ENCODE measurements at regions not wholly inside any gene's neighbourhood (a gene's known extent, or its start where the extent isn't known, plus 50 kb on each side); places are given as distances from the start of the nearest gene placed in this dataset.

DNA sequence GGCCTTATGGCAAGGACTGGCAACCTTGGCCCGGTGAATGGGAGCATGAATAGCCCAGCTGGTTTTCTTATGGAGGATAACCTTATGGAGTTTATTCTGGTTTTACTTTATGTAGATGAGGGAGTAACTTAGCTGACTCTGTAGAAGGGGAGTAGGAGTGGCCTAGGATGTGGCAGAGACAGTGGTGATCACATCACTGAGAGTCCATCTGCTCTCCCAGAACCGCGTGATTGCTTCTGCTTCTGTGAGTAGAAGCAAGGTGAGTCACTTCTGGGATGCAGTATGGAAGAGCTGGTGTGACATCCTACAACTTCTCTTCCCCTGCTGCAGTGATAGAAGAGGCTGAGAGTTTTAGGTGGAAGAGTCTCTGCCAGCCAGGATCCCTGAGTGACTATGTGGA, 129.2 kb downstream of the RPS24 start:
- no peak overlapping the region for H3K9ac ChIP-seq (ENCODE audit: low read depth, low read length)
- no peak overlapping the region for H3K4me3 ChIP-seq (ENCODE audit: low read depth, low read length)
- no peaks in the 10 kb centered on the region for H3K4me1 ChIP-seq (ENCODE audit: control insufficient read depth, insufficient read depth, low read length)
- H3K9me3 ChIP-seq (ENCODE audit: control insufficient read depth, insufficient read depth, low read length): no peaks in the 10 kb centered on the region
- no peaks in the 10 kb centered on the region for H3K36me3 ChIP-seq (ENCODE audit: control insufficient read depth, insufficient read depth, low read length)
- H3K27me3 ChIP-seq (ENCODE audit: control insufficient read depth, insufficient read depth, low read length): no peaks in the 10 kb centered on the region
- no peak overlapping the region for H3K27ac ChIP-seq (ENCODE audit: low read depth, low read length)

DNA sequence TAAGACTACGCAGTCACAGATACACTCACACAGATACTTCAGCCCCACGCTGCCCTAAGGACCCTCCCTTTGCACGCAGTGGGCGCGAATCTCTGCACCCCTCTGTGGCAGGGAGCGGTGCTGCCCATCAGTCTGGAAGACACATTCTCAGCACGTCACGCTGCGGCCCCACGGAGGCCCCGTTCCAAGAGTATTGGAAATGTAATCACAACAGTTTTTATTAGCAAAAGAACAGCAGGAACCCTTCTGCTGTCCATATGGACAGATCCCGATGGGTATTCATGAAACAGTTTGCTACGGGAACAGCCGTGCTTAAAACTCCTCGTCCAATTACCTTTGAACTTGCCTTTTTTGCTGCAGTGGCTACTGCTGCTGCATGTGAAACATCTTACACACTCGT, 131.0 kb downstream of the RPS24 start:
- Histone ChIP-seq H3K9ac (ENCODE audit: low read depth, low read length) (no peak overlapping the region), H3K27me3 (ENCODE audit: control insufficient read depth, insufficient read depth, low read length) (no peaks in the 10 kb centered on the region), H3K9me3 (ENCODE audit: control insufficient read depth, insufficient read depth, low read length) (no peaks in the 10 kb centered on the region), H3K4me3 (ENCODE audit: low read depth, low read length) (no peak overlapping the region), H3K27ac (ENCODE audit: low read depth, low read length) (no peak overlapping the region), H3K36me3 (ENCODE audit: control insufficient read depth, insufficient read depth, low read length) (no peaks in the 10 kb centered on the region), H3K4me1 (ENCODE audit: control insufficient read depth, insufficient read depth, low read length) (no peaks in the 10 kb centered on the region)

DNA sequence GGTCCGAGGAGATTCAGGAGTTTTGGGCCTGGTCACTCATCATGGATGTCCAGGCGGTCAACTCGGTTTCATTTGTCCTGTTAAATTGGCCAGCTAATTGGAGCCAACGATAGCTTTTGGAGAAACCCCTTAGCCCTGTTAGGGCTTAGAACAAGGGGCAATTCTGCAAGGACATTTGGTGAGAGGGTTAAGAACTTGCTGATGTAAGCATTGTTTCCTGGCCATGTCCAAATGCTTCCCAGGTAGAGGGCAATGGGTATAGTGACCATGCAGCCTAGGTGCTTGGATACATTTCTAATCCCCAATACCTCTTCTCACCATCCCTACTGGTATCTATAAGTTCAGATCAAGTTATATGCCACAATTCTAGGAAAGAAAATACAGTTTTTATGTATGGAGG, 131.5 kb downstream of the RPS24 start:
- Histone ChIP-seq H3K4me1 (ENCODE audit: control insufficient read depth, insufficient read depth, low read length) (no peaks in the 10 kb centered on the region), H3K9ac (ENCODE audit: low read depth, low read length) (no peak overlapping the region), H3K27ac (ENCODE audit: low read depth, low read length) (no peak overlapping the region), H3K36me3 (ENCODE audit: control insufficient read depth, insufficient read depth, low read length) (no peaks in the 10 kb centered on the region), H3K9me3 (ENCODE audit: control insufficient read depth, insufficient read depth, low read length) (no peaks in the 10 kb centered on the region), H3K4me3 (ENCODE audit: low read depth, low read length) (no peak overlapping the region), H3K27me3 (ENCODE audit: control insufficient read depth, insufficient read depth, low read length) (no peaks in the 10 kb centered on the region)

DNA sequence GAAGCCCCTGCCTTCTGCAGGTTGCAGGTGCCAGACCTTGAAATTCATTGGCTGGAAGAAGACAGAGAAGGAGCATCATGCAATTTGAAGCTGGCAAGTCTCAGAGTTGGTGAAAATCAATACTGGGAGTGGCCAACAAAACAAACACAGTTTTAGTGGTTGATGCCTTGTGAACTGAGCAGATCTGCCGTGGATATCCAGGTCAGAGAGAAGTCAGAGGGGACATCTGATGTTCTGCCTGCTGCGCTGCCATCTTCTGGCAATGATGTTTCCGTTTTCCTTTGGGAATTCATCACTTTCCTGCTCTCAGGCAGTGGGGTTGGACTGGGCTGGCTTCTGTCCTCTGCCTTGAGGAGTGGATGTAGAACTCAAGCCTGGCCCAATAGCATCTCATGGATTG, 132.0 kb downstream of the RPS24 start:
- Histone ChIP-seq H3K9me3 (ENCODE audit: control insufficient read depth, insufficient read depth, low read length) (no peaks in the 10 kb centered on the region; the same call in 1 of the 2 replicates), H3K27me3 (ENCODE audit: control insufficient read depth, insufficient read depth, low read length) (no peaks in the 10 kb centered on the region)

DNA sequence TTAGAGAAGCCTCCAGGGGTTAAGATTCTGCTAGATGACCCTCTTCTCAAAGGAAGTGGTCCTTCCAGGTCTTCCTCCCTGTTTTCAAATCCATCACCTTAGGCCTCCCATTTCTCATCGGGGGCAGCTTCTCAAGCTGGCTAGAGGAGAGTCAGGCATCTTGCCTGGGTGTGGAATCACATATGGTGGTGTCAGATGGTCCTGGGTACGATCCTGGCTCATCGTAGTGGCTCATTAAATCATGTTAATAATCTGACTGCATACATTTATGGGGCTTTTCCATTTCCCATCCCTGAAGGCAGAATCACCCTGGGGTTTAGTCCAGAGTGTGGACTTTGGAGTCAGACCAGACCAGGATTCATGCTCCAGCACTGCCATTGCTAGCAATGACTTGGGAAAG, 132.6 kb downstream of the RPS24 start:
- Histone ChIP-seq H3K27ac (ENCODE audit: low read depth, low read length) (no peak overlapping the region), H3K27me3 (ENCODE audit: control insufficient read depth, insufficient read depth, low read length) (no peaks in the 10 kb centered on the region), H3K36me3 (ENCODE audit: control insufficient read depth, insufficient read depth, low read length) (no peaks in the 10 kb centered on the region), H3K9ac (ENCODE audit: low read depth, low read length) (no peak overlapping the region), H3K4me3 (ENCODE audit: low read depth, low read length) (no peak overlapping the region), H3K9me3 (ENCODE audit: control insufficient read depth, insufficient read depth, low read length) (no peaks in the 10 kb centered on the region; the same call in 1 of the 2 replicates), H3K4me1 (ENCODE audit: control insufficient read depth, insufficient read depth, low read length) (peaks cover 4% of the 10 kb centered on the region)

More for the DNA sequence above, 132.0 kb downstream of the RPS24 start:
- no peak overlapping the region for H3K4me3 ChIP-seq (ENCODE audit: low read depth, low read length)
- H3K4me1 ChIP-seq (ENCODE audit: control insufficient read depth, insufficient read depth, low read length): no peaks in the 10 kb centered on the region
- no peaks in the 10 kb centered on the region for H3K36me3 ChIP-seq (ENCODE audit: control insufficient read depth, insufficient read depth, low read length)
- H3K27ac ChIP-seq (ENCODE audit: low read depth, low read length): no peak overlapping the region
- no peak overlapping the region for H3K9ac ChIP-seq (ENCODE audit: low read depth, low read length)

DNA sequence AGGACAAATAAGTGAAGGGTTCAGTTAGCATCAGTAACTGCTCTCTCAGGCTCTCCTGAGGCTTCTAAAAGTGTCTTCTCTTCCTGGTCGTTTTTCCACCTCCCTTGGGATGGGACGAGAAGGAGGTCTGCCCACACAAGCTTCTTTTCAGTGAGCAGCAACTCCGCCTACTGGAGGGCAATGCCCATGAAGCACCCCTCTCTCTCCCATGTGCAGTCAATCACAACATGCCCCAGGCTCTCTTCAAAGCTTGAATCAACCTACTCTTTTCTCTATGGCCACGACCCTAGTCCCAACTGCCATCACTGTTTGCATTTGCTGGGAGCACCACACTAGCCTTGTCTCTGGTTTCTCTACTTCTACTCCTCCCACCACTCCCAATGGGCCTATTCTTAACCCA, 135.6 kb downstream of the RPS24 start:
- no peaks in the 10 kb centered on the region; the same call in 1 of the 2 replicates for H3K27me3 ChIP-seq (ENCODE audit: control insufficient read depth, insufficient read depth, low read length)
- no peak overlapping the region for H3K9ac ChIP-seq (ENCODE audit: low read depth, low read length)
- H3K4me1 ChIP-seq (ENCODE audit: control insufficient read depth, insufficient read depth, low read length): peaks cover 20% of the 10 kb centered on the region
- no peak overlapping the region for H3K27ac ChIP-seq (ENCODE audit: low read depth, low read length)
- H3K36me3 ChIP-seq (ENCODE audit: control insufficient read depth, insufficient read depth, low read length): no peaks in the 10 kb centered on the region
- H3K9me3 ChIP-seq (ENCODE audit: control insufficient read depth, insufficient read depth, low read length): no peaks in the 10 kb centered on the region; the same call in 1 of the 2 replicates
- no peak overlapping the region for H3K4me3 ChIP-seq (ENCODE audit: low read depth, low read length)

DNA sequence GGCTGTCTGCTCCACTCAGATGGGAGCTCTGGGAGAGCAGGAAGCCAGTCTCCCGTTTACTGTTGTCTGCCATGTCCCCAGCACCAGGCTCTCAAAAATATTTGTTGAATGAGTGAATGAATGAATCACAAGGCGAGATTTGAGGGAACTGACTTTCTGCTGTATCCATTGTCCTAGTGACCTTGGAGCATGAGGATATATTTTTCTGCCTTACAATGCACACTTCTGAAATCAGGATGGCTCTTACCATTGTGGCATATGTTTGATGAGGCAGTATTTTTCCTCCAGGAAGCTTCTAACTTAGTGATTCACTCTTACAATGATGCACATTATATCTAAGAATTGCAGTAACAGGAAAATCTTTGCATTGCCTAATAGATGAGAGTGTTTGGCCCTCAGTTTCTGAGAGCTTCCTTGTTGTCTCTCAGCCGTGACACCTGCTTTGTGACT, 136.4 kb downstream of the RPS24 start:
- H3K9ac ChIP-seq (ENCODE audit: low read depth, low read length): no peak overlapping the region
- H3K4me3 ChIP-seq (ENCODE audit: low read depth, low read length): no peak overlapping the region
- no peaks in the 10 kb centered on the region for H3K36me3 ChIP-seq (ENCODE audit: control insufficient read depth, insufficient read depth, low read length)
- peaks cover 20% of the 10 kb centered on the region for H3K4me1 ChIP-seq (ENCODE audit: control insufficient read depth, insufficient read depth, low read length)
- H3K9me3 ChIP-seq (ENCODE audit: control insufficient read depth, insufficient read depth, low read length): no peaks in the 10 kb centered on the region; the same call in 1 of the 2 replicates
- H3K27me3 ChIP-seq (ENCODE audit: control insufficient read depth, insufficient read depth, low read length): no peaks in the 10 kb centered on the region; the same call in 1 of the 2 replicates
- H3K27ac ChIP-seq (ENCODE audit: low read depth, low read length): no peak overlapping the region

DNA sequence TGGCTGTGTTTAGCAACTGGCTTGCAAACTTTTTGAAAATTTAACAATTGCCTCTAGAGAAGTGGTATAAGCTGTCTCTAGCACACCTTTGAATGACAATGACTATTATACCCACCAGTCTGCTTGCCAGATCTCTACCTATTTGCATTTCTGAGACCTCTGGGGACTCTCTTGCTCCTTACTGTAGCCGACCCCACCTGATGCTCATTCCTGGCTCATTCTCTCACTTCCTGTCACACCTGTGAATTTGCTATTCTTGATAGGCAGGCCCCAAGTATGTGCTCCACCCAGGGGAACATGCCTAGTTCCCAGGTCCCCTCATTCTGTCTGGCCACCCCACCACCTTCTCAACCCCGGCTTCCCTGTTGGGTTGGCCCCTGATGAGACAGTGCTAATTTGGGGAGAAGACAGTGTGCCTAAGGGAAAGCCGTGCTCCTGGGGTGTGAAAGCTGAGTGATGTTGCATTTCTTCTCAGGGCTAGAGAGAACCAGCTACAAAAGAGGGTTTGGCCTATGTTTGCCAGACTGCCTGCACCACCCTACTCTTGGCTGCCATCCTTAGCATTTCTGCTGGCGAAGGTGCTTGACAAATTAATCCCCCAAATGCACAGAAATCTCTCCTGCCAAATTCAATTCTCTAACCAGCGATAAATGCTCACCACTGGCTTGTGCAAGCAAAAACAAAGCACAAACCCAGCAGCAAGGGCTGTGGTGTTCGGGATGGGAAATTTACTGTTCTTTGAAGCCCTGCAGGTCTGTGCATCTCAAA, 138.2 kb downstream of the RPS24 start:
- Histone ChIP-seq H3K36me3 (ENCODE audit: control insufficient read depth, insufficient read depth, low read length) (no peaks in the 10 kb centered on the region), H3K4me1 (ENCODE audit: control insufficient read depth, insufficient read depth, low read length) (peaks cover 20% of the 10 kb centered on the region), H3K27me3 (ENCODE audit: control insufficient read depth, insufficient read depth, low read length) (no peaks in the 10 kb centered on the region; the same call in 1 of the 2 replicates), H3K9ac (ENCODE audit: low read depth, low read length) (no peak overlapping the region), H3K9me3 (ENCODE audit: control insufficient read depth, insufficient read depth, low read length) (no peaks in the 10 kb centered on the region; the same call in 1 of the 2 replicates), H3K27ac (ENCODE audit: low read depth, low read length) (peak overlapping the region; percentile 78), H3K4me3 (ENCODE audit: low read depth, low read length) (no peak overlapping the region)

DNA sequence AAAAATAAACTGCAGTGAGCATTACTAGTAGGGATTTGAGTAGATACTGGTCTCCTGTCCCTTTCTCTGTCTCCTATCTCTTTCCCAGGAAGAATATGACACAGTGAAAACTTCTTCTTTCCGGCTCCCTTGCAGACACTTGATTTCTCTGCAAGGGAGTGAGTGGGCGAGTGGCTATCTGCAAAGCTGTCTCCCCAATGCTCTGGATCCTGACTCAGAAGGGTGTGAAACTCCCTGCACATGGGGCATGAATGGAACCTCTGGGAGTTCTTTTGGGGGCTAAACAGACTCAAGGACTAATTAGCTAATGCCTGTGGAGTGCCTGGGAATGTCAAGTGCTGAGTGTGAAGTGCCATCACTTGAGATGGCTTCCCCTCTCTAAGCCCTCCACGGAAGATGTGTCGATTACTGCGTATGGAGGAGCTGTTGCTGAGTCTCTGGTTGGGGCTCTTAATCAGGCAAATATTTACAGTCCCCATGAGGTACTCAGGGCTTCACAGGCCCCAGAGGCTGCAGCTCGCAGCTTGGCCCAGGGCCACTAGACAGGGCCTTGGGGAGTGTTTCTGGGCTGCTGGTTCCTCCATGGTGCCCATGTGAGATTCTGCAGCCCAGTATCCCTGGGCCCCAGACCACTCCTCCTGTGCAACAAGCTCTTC, 139.8 kb downstream of the RPS24 start:
- Histone ChIP-seq H3K27ac (ENCODE audit: low read depth, low read length) (no peak overlapping the region), H3K4me3 (ENCODE audit: low read depth, low read length) (no peak overlapping the region), H3K9ac (ENCODE audit: low read depth, low read length) (no peak overlapping the region), H3K9me3 (ENCODE audit: control insufficient read depth, insufficient read depth, low read length) (no peaks in the 10 kb centered on the region; the same call in 1 of the 2 replicates), H3K4me1 (ENCODE audit: control insufficient read depth, insufficient read depth, low read length) (peaks cover 28% of the 10 kb centered on the region), H3K27me3 (ENCODE audit: control insufficient read depth, insufficient read depth, low read length) (no peaks in the 10 kb centered on the region; the same call in 1 of the 2 replicates), H3K36me3 (ENCODE audit: control insufficient read depth, insufficient read depth, low read length) (no peaks in the 10 kb centered on the region)

DNA sequence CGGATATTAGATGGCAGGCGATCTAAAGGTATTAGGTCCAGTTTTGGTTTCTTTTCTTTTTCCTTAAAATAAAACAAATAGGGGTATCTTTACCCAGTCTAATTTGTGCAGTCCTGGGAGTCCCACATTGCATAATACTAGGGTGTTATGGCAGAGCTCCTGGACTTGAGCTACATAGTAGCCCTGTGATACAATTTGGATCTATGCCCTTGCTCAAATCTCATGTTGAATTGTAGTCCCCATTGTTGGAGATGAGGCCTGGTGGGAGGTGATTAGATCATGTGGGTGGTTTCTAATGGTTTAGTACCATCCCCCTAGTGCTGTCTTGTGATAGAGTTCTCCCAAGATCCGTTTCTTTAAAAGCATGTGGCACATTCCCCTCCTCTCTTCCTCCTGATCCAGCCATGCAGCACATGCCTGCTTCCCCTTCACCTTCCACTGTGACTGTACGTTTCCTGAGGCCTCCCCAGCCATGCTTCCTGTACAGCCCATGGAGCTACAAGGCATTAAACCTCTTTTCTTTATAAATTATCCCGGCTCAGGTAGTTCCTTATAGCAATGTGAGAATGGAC, 141.9 kb downstream of the RPS24 start:
- Histone ChIP-seq H3K27ac (ENCODE audit: low read depth, low read length) (no peak overlapping the region), H3K36me3 (ENCODE audit: control insufficient read depth, insufficient read depth, low read length) (no peaks in the 10 kb centered on the region), H3K4me1 (ENCODE audit: control insufficient read depth, insufficient read depth, low read length) (peaks cover 32% of the 10 kb centered on the region), H3K4me3 (ENCODE audit: low read depth, low read length) (no peak overlapping the region), H3K9ac (ENCODE audit: low read depth, low read length) (no peak overlapping the region), H3K9me3 (ENCODE audit: control insufficient read depth, insufficient read depth, low read length) (no peaks in the 10 kb centered on the region; the same call in 1 of the 2 replicates), H3K27me3 (ENCODE audit: control insufficient read depth, insufficient read depth, low read length) (no peaks in the 10 kb centered on the region; the same call in 1 of the 2 replicates)
